Tibial artery (tissue), 4 donors: ENCODE measurements at regions not wholly inside any gene's neighbourhood (a gene's known extent, or its start where the extent isn't known, plus 50 kb on each side); places are given as distances from the start of the nearest gene placed in this dataset.

Source experiments
- DNase-seq, 2 donors: peaks; one replicate each; pipeline ENCODE4 v3.0.0-alpha.2; 2019
- H3K27ac ChIP-seq, 2 donors: fragments of 200-600 bp; sonication (generic) in 1 of 2; 1 replicate in 1 of 2; 2 replicates in 1 of 2; pipeline ENCODE4 v1.5.1; 2018 to 2019; ENCODE audit warnings: mild to moderate bottlenecking in 1 of 2
- H3K27me3 ChIP-seq, 2 donors: fragments of 200-600 bp; sonication (generic) in 1 of 2; one replicate each; pipeline versions ENCODE4 v1.5.1 to v1.6.0; 2016 to 2019
- H3K36me3 ChIP-seq, 3 donors: fragments of 200-600 bp; sonication (generic) in 2 of 3; one replicate each; pipeline ENCODE4 v1.5.1; 2016 to 2019; ENCODE audit warnings: mild to moderate bottlenecking in 2 of 3
- H3K4me1 ChIP-seq, 4 donors: fragments of 200-600 bp; sonication (generic) in 2 of 4; 1 replicate in 3 of 4; 2 replicates in 1 of 4; pipeline ENCODE4 v1.5.1; 2016 to 2019
- H3K4me3 ChIP-seq, 2 donors: fragments of 200-600 bp; sonication (generic) in 1 of 2; 1 replicate in 1 of 2; 2 replicates in 1 of 2; pipeline ENCODE4 v1.5.1; 2018 to 2019; ENCODE audit warnings: mild to moderate bottlenecking in 2 of 2
- H3K9me3 ChIP-seq, 3 donors: fragments of 200-600 bp; sonication (generic) in 1 of 3; one replicate each; pipeline ENCODE4 v1.5.1; 2016 to 2019
- CTCF ChIP-seq, 2 experiments: fragments of 200-600 bp in 1 of 2; fragments of 450-650 bp in 1 of 2; IDR thresholded peaks; one replicate each; pipeline ENCODE4 v1.5.1; 2017 to 2019; ENCODE audit warnings: antibody characterized with exemption in 2 of 2, mild to moderate bottlenecking in 1 of 2, moderate library complexity in 1 of 2
- intact Hi-C: fragments of 100-400 bp; cut with DNase I; formaldehyde crosslinking; loops from one replicate; pipeline ENCODE4 v1.15.0; 2023; ENCODE audit warnings: low total_unique reads

- H3K4me1 ChIP-seq: no peaks in the 10 kb centered on the region
- no peaks in the 10 kb centered on the region for H3K36me3 ChIP-seq
- intact Hi-C loops: no loop called here
- no peaks in the 10 kb centered on the region for H3K9me3 ChIP-seq
- no peak for TF ChIP-seq CTCF (IDR thresholded peaks at IDR 0.05)
- H3K27ac ChIP-seq: no peak overlapping the region
- H3K4me3 ChIP-seq: no peak overlapping the region
- DNase-seq: no peak
- H3K27me3 ChIP-seq: no peaks in the 10 kb centered on the region
Observed at GRCh38 chr1:198007011-198007410, 89.8 kb downstream of the LHX9 start.

DNA sequence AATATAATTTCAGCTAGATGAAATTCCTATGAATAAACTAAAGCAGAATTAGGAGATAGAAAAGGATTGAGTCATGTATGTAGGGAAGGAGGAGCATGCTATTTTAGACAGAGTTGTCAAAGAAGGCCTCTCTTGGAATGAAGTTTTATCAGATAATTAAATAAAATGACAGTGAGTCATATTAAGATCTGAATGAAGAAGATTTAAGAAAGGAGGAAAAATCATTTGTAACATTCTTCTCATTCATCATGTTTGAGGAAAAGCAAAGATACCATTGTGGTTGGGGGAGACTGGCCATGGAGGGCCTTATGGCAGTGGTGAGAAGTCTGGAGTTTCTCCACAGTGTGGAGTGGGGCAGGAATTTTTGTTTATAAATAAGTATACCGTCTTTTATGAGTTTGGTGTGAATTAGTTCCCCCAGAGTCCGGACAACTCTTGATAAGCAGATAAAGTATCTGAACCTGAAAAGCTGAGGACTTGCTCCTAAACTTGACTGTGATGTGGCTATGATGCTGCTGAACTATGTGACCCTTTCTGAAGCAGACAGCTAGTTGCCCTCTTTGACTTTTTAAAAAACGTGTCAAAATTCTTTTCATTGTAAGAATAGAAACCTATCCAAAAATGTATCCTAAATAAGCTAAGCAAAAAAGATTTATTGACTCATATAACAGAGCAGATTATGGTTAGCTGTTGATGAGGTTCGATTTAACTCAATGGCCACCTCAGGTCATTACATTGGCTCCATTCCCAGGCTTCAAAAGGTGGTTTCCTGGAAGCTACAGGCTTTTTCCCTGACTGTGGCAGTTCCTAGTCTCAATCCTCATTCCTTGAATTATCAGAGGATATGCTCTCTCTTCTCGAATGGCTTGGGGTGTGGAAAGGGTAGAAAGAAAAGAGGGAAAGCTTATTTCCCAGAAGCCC lies 90.8 kb downstream of the LHX9 start:
- Histone ChIP-seq H3K4me3 (no peak overlapping the region), H3K9me3 (no peaks in the 10 kb centered on the region), H3K36me3 (no peaks in the 10 kb centered on the region), H3K27me3 (no peaks in the 10 kb centered on the region), H3K4me1 (no peaks in the 10 kb centered on the region), H3K27ac (no peak overlapping the region)
- intact Hi-C loops: no loop called here
- TF ChIP-seq CTCF (IDR thresholded peaks at IDR 0.05): no peak
- no peak for DNase-seq

- Histone ChIP-seq H3K4me3 (no peak overlapping the region), H3K9me3 (no peaks in the 10 kb centered on the region), H3K27ac (no peak overlapping the region), H3K4me1 (no peaks in the 10 kb centered on the region), H3K27me3 (no peaks in the 10 kb centered on the region), H3K36me3 (no peaks in the 10 kb centered on the region)
- TF ChIP-seq CTCF (IDR thresholded peaks at IDR 0.05): no peak
- intact Hi-C loops: no loop called here
- DNase-seq: no peak
Observed at GRCh38 chr1:198014355-198014754, 97.2 kb downstream of the LHX9 start.

- no peak for DNase-seq
- Histone ChIP-seq H3K27ac (no peak overlapping the region), H3K4me3 (no peak overlapping the region), H3K4me1 (no peaks in the 10 kb centered on the region), H3K9me3 (no peaks in the 10 kb centered on the region), H3K27me3 (no peaks in the 10 kb centered on the region), H3K36me3 (no peaks in the 10 kb centered on the region)
- intact Hi-C loops: no loop called here
- no peak for TF ChIP-seq CTCF (IDR thresholded peaks at IDR 0.05)
Observed at GRCh38 chr1:198015309-198015708, 98.1 kb downstream of the LHX9 start.

GRCh38 chr1:198018529-198018928 lies 101.4 kb downstream of the LHX9 start:
- no peaks in the 10 kb centered on the region for H3K9me3 ChIP-seq
- H3K4me3 ChIP-seq: no peak overlapping the region
- DNase-seq: no peak
- no peaks in the 10 kb centered on the region for H3K27me3 ChIP-seq
- no peaks in the 10 kb centered on the region for H3K36me3 ChIP-seq
- TF ChIP-seq CTCF (IDR thresholded peaks at IDR 0.05): no peak
- intact Hi-C loops: no loop called here
- no peak overlapping the region for H3K27ac ChIP-seq
- no peaks in the 10 kb centered on the region for H3K4me1 ChIP-seq
